OCI-LY3 (cell line): ENCODE measurements at regions not wholly inside any gene's neighbourhood (a gene's known extent, or its start where the extent isn't known, plus 50 kb on each side); places are given as distances from the start of the nearest gene placed in this dataset.

Experiments
- EZH2phosphoT487 ChIP-seq: fragments of 200-600 bp; shearing (Covaris generic); IDR thresholded peaks from 2 replicates; pipeline ENCODE4 v1.6.1; 2018; ENCODE audit warnings: antibody characterized with exemption, mixed run types, low read depth
- TF ChIP-seq, protein P1 (sequence below): fragments of 200-600, 300-600 bp; sonication (generic); IDR thresholded peaks from 2 replicates; pipeline ENCODE4 v1.5.1; 2014; ENCODE audit warnings: antibody characterized with exemption, low read length, low read depth

DNA sequence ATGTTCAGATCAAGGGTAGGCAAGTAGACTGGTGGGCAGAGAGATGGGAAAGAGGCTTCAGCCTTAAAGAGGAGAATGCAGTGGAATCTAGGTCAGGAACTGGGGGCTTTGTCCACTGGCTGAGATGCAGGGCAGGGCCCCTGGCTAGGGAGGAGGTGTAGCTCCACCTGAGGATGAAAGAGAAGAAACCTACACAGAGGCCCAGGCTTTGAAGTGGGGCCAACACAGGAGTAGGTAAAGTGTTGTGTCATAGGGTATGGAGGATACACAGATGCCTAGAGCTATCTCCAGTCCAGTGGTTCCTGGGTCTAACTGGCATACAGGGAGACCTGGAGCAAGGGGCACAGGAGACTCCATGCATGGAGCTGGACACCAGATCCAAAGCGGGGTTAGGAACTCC, 73.5 kb downstream of the RASSF10 start:
- TF ChIP-seq, protein P1, sequence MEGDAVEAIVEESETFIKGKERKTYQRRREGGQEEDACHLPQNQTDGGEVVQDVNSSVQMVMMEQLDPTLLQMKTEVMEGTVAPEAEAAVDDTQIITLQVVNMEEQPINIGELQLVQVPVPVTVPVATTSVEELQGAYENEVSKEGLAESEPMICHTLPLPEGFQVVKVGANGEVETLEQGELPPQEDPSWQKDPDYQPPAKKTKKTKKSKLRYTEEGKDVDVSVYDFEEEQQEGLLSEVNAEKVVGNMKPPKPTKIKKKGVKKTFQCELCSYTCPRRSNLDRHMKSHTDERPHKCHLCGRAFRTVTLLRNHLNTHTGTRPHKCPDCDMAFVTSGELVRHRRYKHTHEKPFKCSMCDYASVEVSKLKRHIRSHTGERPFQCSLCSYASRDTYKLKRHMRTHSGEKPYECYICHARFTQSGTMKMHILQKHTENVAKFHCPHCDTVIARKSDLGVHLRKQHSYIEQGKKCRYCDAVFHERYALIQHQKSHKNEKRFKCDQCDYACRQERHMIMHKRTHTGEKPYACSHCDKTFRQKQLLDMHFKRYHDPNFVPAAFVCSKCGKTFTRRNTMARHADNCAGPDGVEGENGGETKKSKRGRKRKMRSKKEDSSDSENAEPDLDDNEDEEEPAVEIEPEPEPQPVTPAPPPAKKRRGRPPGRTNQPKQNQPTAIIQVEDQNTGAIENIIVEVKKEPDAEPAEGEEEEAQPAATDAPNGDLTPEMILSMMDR, result no peak
- TF ChIP-seq EZH2phosphoT487, result no peak
